ENCODE measurements at regions not wholly inside any gene's neighbourhood (a gene's known extent, or its start where the extent isn't known, plus 50 kb on each side); places are given as distances from the start of the nearest gene placed in this dataset.

- no peak for TF ChIP-seq CTCF (IDR thresholded peaks at IDR 0.05; ENCODE audit: borderline replicate concordance, control extremely low read depth, extremely low read depth, insufficient read depth, missing control alignments)
- no peak for DNase-seq (ENCODE audit: low spot score)
- in situ Hi-C loops (cut with MboI; ENCODE audit: low sequenced_read_pairs, unreplicated experiment) = no loop called here
Measured at GRCh38 chr20:1711826-1712601, 54.4 kb upstream of the SIRPG start.

GRCh38 chr20:1711266-1711665 lies 53.7 kb upstream of the SIRPG start:
- in situ Hi-C loops (cut with MboI; ENCODE audit: low sequenced_read_pairs, unreplicated experiment) = no loop called here
- DNase-seq (ENCODE audit: low spot score) = no peak
- TF ChIP-seq CTCF (IDR thresholded peaks at IDR 0.05; ENCODE audit: borderline replicate concordance, control extremely low read depth, extremely low read depth, insufficient read depth, missing control alignments) = no peak

GRCh38 chr20:1710484-1710883 lies 52.9 kb upstream of the SIRPG start:
- in situ Hi-C loops (cut with MboI; ENCODE audit: low sequenced_read_pairs, unreplicated experiment) = no loop called here
- no peak for TF ChIP-seq CTCF (IDR thresholded peaks at IDR 0.05; ENCODE audit: borderline replicate concordance, control extremely low read depth, extremely low read depth, insufficient read depth, missing control alignments)
- DNase-seq (ENCODE audit: low spot score) = no peak

- DNase-seq (ENCODE audit: low spot score) = no peak
- TF ChIP-seq CTCF (IDR thresholded peaks at IDR 0.05; ENCODE audit: borderline replicate concordance, control extremely low read depth, extremely low read depth, insufficient read depth, missing control alignments) = no peak
- in situ Hi-C loops (cut with MboI; ENCODE audit: low sequenced_read_pairs, unreplicated experiment) = no loop called here
Measured at GRCh38 chr20:1707588-1708449, 50.2 kb upstream of the SIRPG start.

Data from GM13976 (cell line).